ENCODE measurements at regions not wholly inside any gene's neighbourhood (a gene's known extent, or its start where the extent isn't known, plus 50 kb on each side); places are given as distances from the start of the nearest gene placed in this dataset.
"Not testable (repeated sequence)": the region's sequence is repeated elsewhere in the genome, so short reads cannot be mapped to it uniquely, and the experiment has no call there.

DNA sequence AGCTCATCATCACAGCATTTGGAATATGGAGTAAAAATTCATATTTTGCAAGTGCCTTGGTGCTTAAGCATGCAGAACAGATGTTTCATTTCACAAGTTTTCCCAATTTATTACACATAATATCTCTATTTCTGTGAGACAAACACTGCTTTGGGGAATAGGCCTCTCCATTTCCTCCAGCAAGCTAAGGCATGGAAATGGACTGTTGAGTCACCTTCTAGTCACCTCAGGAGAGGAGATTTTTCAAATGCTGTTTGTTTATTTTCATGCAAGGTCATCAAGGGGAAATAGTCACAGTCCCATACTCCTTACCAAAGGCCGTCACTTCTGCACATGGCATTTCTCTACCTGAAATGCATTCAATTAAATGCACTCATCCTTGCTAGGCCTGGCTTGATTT lies 57.4 kb upstream of the NUTM2D start:
- H3K4me3 Mint-ChIP-seq; H3K36me3 ChIP-seq (ENCODE audit: insufficient read depth, low read length); H3K27ac Mint-ChIP-seq; H3K27me3 Mint-ChIP-seq; CTCF ChIA-PET (ENCODE audit: partially characterized antibody); intact Hi-C loops (cut with micrococcal nuclease); H3K4me1 Mint-ChIP-seq; H3K4me1 ChIP-seq (ENCODE audit: insufficient read depth, low read length); H3K27ac ChIP-seq (ENCODE audit: low read depth, low read length); H3K9me3 ChIP-seq (ENCODE audit: control insufficient read depth in 1 of 2, low read length in 2 of 2); H3K36me3 Mint-ChIP-seq; H3K4me3 ChIP-seq (ENCODE audit: low read length in 2 of 2); H3K9me3 Mint-ChIP-seq; POLR2A ChIA-PET (ENCODE audit: partially characterized antibody); DNase-seq; H3K27me3 ChIP-seq (ENCODE audit: insufficient read depth, low read length): not testable (repeated sequence)

DNA sequence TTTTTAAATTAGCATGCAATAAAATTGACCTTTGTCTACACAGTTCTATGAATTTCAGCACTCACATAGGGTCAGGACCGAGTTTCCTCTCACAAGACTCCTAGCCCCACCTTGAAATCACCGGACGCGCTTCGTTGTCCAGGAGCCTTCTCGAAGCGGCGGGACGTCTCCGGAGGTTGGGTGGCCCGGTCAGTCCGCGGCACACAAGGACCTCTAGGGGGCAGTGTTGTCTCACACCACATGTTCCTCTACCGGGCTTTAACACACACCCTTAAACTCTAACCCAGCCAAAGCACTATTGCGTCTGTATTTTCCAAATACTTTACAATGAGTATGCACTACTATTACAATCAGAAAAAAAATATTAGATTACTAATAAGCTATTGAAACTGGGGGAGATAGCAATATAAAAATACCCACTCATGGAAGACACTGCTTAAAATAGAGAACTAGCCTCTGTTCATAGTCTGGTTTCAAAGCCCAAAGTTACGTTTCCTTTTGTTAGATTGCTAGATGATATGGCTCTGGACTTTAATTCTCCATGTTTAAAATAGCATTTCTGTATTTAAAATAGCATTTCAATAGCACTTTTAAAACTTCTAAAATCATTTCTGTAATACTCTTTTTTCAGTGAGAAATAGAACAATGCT lies 56.0 kb upstream of the NUTM2D start:
- H3K36me3 ChIP-seq (ENCODE audit: insufficient read depth, low read length); intact Hi-C loops (cut with micrococcal nuclease); H3K4me1 Mint-ChIP-seq; POLR2A ChIA-PET (ENCODE audit: partially characterized antibody); H3K4me1 ChIP-seq (ENCODE audit: insufficient read depth, low read length); H3K9me3 ChIP-seq (ENCODE audit: control insufficient read depth in 1 of 2, low read length in 2 of 2); H3K27me3 Mint-ChIP-seq; H3K4me3 Mint-ChIP-seq; H3K36me3 Mint-ChIP-seq; H3K27me3 ChIP-seq (ENCODE audit: insufficient read depth, low read length); CTCF ChIA-PET (ENCODE audit: partially characterized antibody); H3K9me3 Mint-ChIP-seq; H3K4me3 ChIP-seq (ENCODE audit: low read length in 2 of 2); H3K27ac ChIP-seq (ENCODE audit: low read depth, low read length); H3K27ac Mint-ChIP-seq: not testable (repeated sequence)
- peak in 2 of 5 donors; percentile 6 to 17 for DNase-seq

DNA sequence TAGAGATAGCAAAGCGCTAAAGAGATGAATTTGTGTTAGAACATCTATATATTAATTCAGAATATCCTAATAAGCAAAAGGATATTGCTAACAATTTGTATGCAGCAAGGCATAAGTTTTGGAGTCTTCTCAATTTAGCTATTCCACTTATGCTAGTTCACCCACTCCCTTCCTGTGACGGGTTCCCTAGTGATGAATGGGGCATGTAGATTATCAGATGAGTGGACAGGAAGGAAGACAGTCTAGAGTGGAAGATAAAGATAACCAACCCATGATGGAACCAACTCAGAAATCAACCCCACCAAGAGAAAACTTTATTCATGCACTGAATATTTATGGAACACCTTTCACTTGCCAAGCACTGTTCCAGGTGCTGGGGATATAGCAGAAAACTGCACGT lies 55.4 kb upstream of the NUTM2D start:
- H3K4me3 ChIP-seq (ENCODE audit: low read length in 2 of 2); H3K27me3 Mint-ChIP-seq; DNase-seq; POLR2A ChIA-PET (ENCODE audit: partially characterized antibody); intact Hi-C loops (cut with micrococcal nuclease); H3K27ac ChIP-seq (ENCODE audit: low read depth, low read length); H3K27me3 ChIP-seq (ENCODE audit: insufficient read depth, low read length); H3K27ac Mint-ChIP-seq; H3K4me1 ChIP-seq (ENCODE audit: insufficient read depth, low read length); H3K36me3 Mint-ChIP-seq; H3K4me3 Mint-ChIP-seq; H3K9me3 Mint-ChIP-seq; H3K36me3 ChIP-seq (ENCODE audit: insufficient read depth, low read length); H3K9me3 ChIP-seq (ENCODE audit: control insufficient read depth in 1 of 2, low read length in 2 of 2); H3K4me1 Mint-ChIP-seq; CTCF ChIA-PET (ENCODE audit: partially characterized antibody): not testable (repeated sequence)

DNA sequence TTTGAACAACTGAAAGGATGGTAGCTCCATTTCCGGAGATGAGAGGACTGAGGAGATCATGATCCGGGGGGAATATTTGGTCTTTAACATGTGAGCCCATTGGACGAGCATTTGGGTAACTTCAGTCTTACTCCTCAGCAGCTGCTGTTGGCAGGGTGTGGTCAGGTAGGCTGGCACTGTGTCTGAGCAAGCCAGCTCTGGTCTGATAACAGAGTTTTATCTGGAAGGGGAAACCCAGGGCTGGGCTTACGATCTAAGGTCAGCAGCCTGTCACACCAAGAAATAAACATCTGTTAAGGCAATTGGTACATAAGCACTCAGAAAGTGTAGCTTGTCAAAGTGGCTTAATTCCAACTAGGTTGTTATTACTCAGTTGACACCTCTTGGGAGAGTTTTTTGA lies 53.8 kb upstream of the NUTM2D start:
- CTCF ChIA-PET (ENCODE audit: partially characterized antibody); H3K4me3 ChIP-seq (ENCODE audit: low read length in 2 of 2); H3K27me3 ChIP-seq (ENCODE audit: insufficient read depth, low read length); POLR2A ChIA-PET (ENCODE audit: partially characterized antibody); H3K4me1 ChIP-seq (ENCODE audit: insufficient read depth, low read length); DNase-seq; H3K36me3 Mint-ChIP-seq; H3K27ac Mint-ChIP-seq; H3K9me3 Mint-ChIP-seq; H3K36me3 ChIP-seq (ENCODE audit: insufficient read depth, low read length); H3K9me3 ChIP-seq (ENCODE audit: control insufficient read depth in 1 of 2, low read length in 2 of 2); intact Hi-C loops (cut with micrococcal nuclease); H3K4me1 Mint-ChIP-seq; H3K27me3 Mint-ChIP-seq; H3K4me3 Mint-ChIP-seq; H3K27ac ChIP-seq (ENCODE audit: low read depth, low read length): not testable (repeated sequence)

DNA sequence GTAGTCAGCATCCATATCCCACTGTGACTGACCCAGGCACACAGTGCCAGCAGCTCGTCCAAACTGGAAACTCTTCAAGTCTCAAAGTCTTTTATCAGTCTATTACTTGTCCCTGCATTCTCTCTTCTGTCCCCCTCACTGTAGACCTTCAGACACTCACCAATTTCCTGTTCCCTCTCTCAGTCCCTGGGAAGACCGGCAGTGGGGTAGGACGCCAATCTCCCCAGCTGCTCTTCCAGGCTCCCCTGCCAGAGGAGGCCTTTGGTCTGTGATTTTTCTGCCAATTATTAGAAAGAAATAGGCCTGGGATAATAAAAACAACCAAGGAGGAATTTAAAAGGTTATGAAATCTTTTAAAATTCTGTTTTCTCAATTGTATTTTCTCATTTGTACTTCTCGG lies 50.9 kb upstream of the NUTM2D start:
- intact Hi-C loops (cut with micrococcal nuclease); H3K4me1 ChIP-seq (ENCODE audit: insufficient read depth, low read length): not testable (repeated sequence)

More for the DNA sequence above, 50.9 kb upstream of the NUTM2D start:
- CTCF ChIA-PET (ENCODE audit: partially characterized antibody); H3K27me3 Mint-ChIP-seq; H3K27ac Mint-ChIP-seq; H3K4me1 Mint-ChIP-seq; H3K36me3 ChIP-seq (ENCODE audit: insufficient read depth, low read length); POLR2A ChIA-PET (ENCODE audit: partially characterized antibody); DNase-seq; H3K4me3 ChIP-seq (ENCODE audit: low read length in 2 of 2); H3K9me3 ChIP-seq (ENCODE audit: control insufficient read depth in 1 of 2, low read length in 2 of 2); H3K27ac ChIP-seq (ENCODE audit: low read depth, low read length); H3K27me3 ChIP-seq (ENCODE audit: insufficient read depth, low read length); H3K36me3 Mint-ChIP-seq; H3K4me3 Mint-ChIP-seq; H3K9me3 Mint-ChIP-seq: not testable (repeated sequence)

Measured in CD4-positive, alpha-beta memory T cell (primary cell).